ENCODE measurements at regions not wholly inside any gene's neighbourhood (a gene's known extent, or its start where the extent isn't known, plus 50 kb on each side); places are given as distances from the start of the nearest gene placed in this dataset.
"Not testable (repeated sequence)": the region's sequence is repeated elsewhere in the genome, so short reads cannot be mapped to it uniquely, and the experiment has no call there.

DNA sequence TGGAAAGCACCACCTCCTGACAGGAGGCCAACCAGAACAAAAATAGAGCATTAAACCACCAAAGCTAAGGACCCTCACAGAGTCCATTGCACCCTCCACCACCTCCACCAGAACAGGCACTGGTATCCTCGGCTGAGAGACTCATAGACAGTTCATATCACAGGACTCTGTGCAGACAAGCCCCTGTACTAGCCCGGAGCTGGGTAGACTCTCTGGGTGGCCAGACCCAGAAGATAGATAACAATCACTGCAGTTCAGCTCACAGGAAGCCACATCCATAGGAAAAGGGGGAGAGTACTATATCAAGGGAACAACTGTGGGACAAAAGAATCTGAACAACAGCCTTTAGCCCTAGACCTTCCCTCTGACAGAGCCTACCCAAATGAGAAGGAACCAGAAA, 67.4 kb upstream of the SSTR4 start:
- not testable (repeated sequence) for DNase-seq

DNA sequence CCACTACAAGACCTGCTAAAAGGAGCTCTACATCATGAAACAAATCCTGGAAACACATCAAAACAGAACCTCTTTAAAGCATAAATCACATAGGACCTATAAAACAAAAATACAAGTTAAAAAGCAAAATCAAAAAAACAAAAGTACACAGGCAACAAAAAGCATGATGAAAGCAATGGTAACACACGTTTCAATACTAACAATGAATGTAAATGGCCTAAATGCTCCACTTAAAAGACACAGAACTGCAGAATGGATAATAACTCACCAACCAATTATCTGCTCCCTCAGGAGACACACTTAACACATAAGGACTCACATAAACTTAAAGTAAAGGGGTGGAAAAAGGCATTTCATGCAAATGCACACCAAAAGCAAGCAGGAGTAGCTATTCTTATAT, 66.1 kb upstream of the SSTR4 start:
- DNase-seq = not testable (repeated sequence)

- DNase-seq = not testable (repeated sequence)
These were observed 64.0 kb upstream of the SSTR4 start for GRCh38 chr20:22971077-22971476.

DNA sequence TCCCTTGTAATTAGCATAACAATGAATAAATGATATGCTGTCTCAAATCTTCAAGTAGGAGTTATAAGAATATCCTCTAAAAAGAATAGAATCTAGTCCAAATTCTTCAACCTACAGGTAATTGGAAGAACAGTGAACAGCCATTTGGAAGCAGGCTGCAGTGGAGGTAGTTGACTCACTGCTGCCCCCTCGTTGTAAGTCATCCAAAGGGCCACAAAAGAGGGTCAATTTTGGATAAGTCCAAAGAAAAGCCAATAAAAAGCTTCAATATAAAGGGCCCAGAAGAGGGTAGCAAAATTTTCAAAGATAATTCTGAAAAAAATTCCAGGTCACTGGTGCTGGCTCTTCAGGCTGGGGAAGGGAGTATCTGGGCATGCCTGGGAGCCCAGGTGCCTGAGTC, 60.8 kb upstream of the SSTR4 start:
- no peak for DNase-seq

- no peak for DNase-seq
These were observed 57.9 kb upstream of the SSTR4 start for GRCh38 chr20:22977047-22977785.

- DNase-seq = no peak
These were observed 51.1 kb upstream of the SSTR4 start for GRCh38 chr20:22984008-22984407.

DNA sequence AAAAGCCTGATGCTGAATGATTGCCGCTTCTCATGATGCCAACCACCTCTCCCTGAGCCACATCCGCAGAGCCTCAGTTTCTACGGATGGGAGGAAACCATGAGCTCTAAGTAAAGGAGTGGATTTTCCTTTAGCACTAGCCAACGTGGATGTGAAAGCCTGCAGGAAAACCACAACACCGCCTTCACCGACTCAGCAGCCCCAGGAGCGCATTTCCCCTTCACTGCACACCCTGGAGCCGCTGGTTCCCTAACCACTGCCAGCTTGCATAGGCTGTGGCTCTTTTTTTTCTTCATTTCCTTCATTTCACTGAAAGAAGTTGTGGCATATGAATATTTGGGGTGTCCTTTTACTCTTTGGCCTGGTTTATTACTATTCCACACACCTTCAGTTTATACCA, 50.5 kb upstream of the SSTR4 start:
- DNase-seq = no peak

- no peak for DNase-seq
These were observed 49.8 kb upstream of the SSTR4 start for GRCh38 chr20:22985239-22985778.
